ENCODE measurements at regions not wholly inside any gene's neighbourhood (a gene's known extent, or its start where the extent isn't known, plus 50 kb on each side); places are given as distances from the start of the nearest gene placed in this dataset.

GRCh38 chr2:19675003-19675629, 226.7 kb downstream of the TTC32 start:
- no peak overlapping the region for H3K27ac ChIP-seq
- DNase-seq (no peak), ATAC-seq (no peak)
- no peaks in the 10 kb centered on the region for H3K9me3 ChIP-seq
- H3K36me3 ChIP-seq, result no peaks in the 10 kb centered on the region
- TF ChIP-seq POLR2A (IDR thresholded peaks at IDR 0.05) (no peak), CTCF (IDR thresholded peaks at IDR 0.05) (no peak)
- peaks cover 0 to 5% (median 0%) of the 10 kb centered on the region in 4 donors for H3K4me1 ChIP-seq
- 30% methylated on average over 10 of the region's 13 CpGs for WGBS (ENCODE audit: insufficient coverage, low coverage, low lambda C conversion rate, missing lambda C conversion rate)
- H3K4me3 ChIP-seq, result no peak overlapping the region
- H3K27me3 ChIP-seq, result no peaks in the 10 kb centered on the region
- intact Hi-C loops (cut with DNase I), result no loop called here

GRCh38 chr2:19674051-19675002, 227.5 kb downstream of the TTC32 start:
- Histone ChIP-seq H3K36me3 (no peaks in the 10 kb centered on the region), H3K4me1 (peaks cover 0 to 5% (median 0%) of the 10 kb centered on the region in 4 donors), H3K9me3 (no peaks in the 10 kb centered on the region), H3K27ac (no peak overlapping the region), H3K27me3 (no peaks in the 10 kb centered on the region), H3K4me3 (no peak overlapping the region)
- TF ChIP-seq POLR2A (IDR thresholded peaks at IDR 0.05) (no peak), CTCF (IDR thresholded peaks at IDR 0.05) (no peak)
- 66% methylated on average over 16 of the region's 16 CpGs for WGBS (ENCODE audit: insufficient coverage, low coverage, low lambda C conversion rate, missing lambda C conversion rate)
- intact Hi-C loops (cut with DNase I), result no loop called here
- ATAC-seq (no peak), DNase-seq (no peak)

- TF ChIP-seq POLR2A (IDR thresholded peaks at IDR 0.05) (no peak), CTCF (IDR thresholded peaks at IDR 0.05) (no peak)
- Histone ChIP-seq H3K27me3 (no peaks in the 10 kb centered on the region), H3K36me3 (no peaks in the 10 kb centered on the region), H3K4me1 (peaks cover 0 to 5% (median 0%) of the 10 kb centered on the region in 4 donors), H3K9me3 (no peaks in the 10 kb centered on the region), H3K4me3 (no peak overlapping the region), H3K27ac (no peak overlapping the region)
- WGBS (ENCODE audit: insufficient coverage, low coverage, low lambda C conversion rate, missing lambda C conversion rate), result 27% methylated on average over 7 of the region's 11 CpGs
- ATAC-seq (peak; percentile 51 to 68 (median 61)), DNase-seq (no peak)
- intact Hi-C loops (cut with DNase I), result no loop called here
Measured at GRCh38 chr2:19673213-19673791, 228.5 kb downstream of the TTC32 start.

GRCh38 chr2:19671916-19672315, 229.9 kb downstream of the TTC32 start:
- WGBS (ENCODE audit: insufficient coverage, low coverage, low lambda C conversion rate, missing lambda C conversion rate), result 67% methylated on average over 3 of the region's 4 CpGs
- no peak overlapping the region for H3K27ac ChIP-seq
- peaks cover 0 to 5% (median 0%) of the 10 kb centered on the region in 4 donors for H3K4me1 ChIP-seq
- no peaks in the 10 kb centered on the region for H3K36me3 ChIP-seq
- intact Hi-C loops (cut with DNase I), result no loop called here
- TF ChIP-seq CTCF (IDR thresholded peaks at IDR 0.05), result no peak
- no peak overlapping the region for H3K4me3 ChIP-seq
- no peaks in the 10 kb centered on the region for H3K27me3 ChIP-seq
- H3K9me3 ChIP-seq, result no peaks in the 10 kb centered on the region
- ATAC-seq (no peak), DNase-seq (no peak)

All from right lobe of liver (tissue), 6 donors.